Loucy (cell line): ENCODE measurements at regions not wholly inside any gene's neighbourhood (a gene's known extent, or its start where the extent isn't known, plus 50 kb on each side); places are given as distances from the start of the nearest gene placed in this dataset.

Source experiments
- H2AFZ ChIP-seq: fragments of 200-600 bp; sonication (generic); 2 replicates; pipeline ENCODE4 v1.6.0; 2016; ENCODE audit warnings: antibody characterized with exemption, mild to moderate bottlenecking, low read length, moderate library complexity
- H3F3A ChIP-seq: fragments of 200-600 bp; 2 replicates; pipeline ENCODE4 v1.6.0; 2016; ENCODE audit warnings: antibody characterized with exemption, low read depth, mild to moderate bottlenecking
- H3K27me3 ChIP-seq: fragments of 200-600 bp; sonication (generic); 2 replicates; pipeline ENCODE4 v1.6.1; 2014; ENCODE audit warnings: low read length, mild to moderate bottlenecking; ENCODE audit not compliant: insufficient read depth, poor library complexity, severe bottlenecking
- H3K36me3 ChIP-seq: fragments of 200-600 bp; sonication (generic); 2 replicates; pipeline ENCODE4 v1.6.1; 2016; ENCODE audit warnings: low read length; ENCODE audit not compliant: insufficient read depth
- H3K4me1 ChIP-seq: fragments of 200-600 bp; sonication (generic); 2 replicates; pipeline ENCODE4 v1.5.1; 2014; ENCODE audit warnings: low read length, mild to moderate bottlenecking; ENCODE audit not compliant: insufficient read depth, poor library complexity, severe bottlenecking
- H3K4me2 ChIP-seq: fragments of 200-600 bp; sonication (generic); 2 replicates; pipeline ENCODE4 v1.6.0; 2014; ENCODE audit warnings: antibody characterized with exemption, low read length, low read depth, mild to moderate bottlenecking; ENCODE audit not compliant: poor library complexity, severe bottlenecking
- H3K4me3 ChIP-seq: fragments of 200-600 bp; sonication (generic); 2 replicates; pipeline ENCODE4 v1.5.1; 2014; ENCODE audit warnings: low read length, mild to moderate bottlenecking, mixed read lengths; ENCODE audit not compliant: poor library complexity, severe bottlenecking
- H3K79me2 ChIP-seq: fragments of 200-600 bp; sonication (generic); 2 replicates; pipeline ENCODE4 v1.6.1; 2014; ENCODE audit warnings: low read length; ENCODE audit not compliant: insufficient read depth
- H3K9ac ChIP-seq: fragments of 200-600 bp; sonication (generic); 2 replicates; pipeline ENCODE4 v1.6.0; 2014; ENCODE audit warnings: mild to moderate bottlenecking, low read depth, low read length, moderate library complexity; ENCODE audit not compliant: poor library complexity, severe bottlenecking
- H3K9me2 ChIP-seq: fragments of 200-600 bp; sonication (generic); replicated peaks from 2 replicates; pipeline ENCODE4 v1.6.1; 2016; ENCODE audit warnings: low read depth, low read length, mixed read lengths
- H3K9me3 ChIP-seq: fragments of 200-600 bp; sonication (generic); 2 replicates; pipeline ENCODE4 v1.6.1; 2014; ENCODE audit warnings: mild to moderate bottlenecking, antibody characterized with exemption, low read length, low read depth; ENCODE audit not compliant: insufficient read depth
- H4K20me1 ChIP-seq: fragments of 200-600 bp; sonication (generic); 2 replicates; pipeline ENCODE4 v1.6.0; 2014; ENCODE audit warnings: antibody characterized with exemption, low read length, mild to moderate bottlenecking; ENCODE audit not compliant: insufficient read depth, poor library complexity, severe bottlenecking
- CTCF ChIP-seq: fragments of 200-600 bp; sonication (generic); conservative IDR thresholded peaks from 2 replicates; pipeline ENCODE4 v1.5.1; 2014; ENCODE audit warnings: mild to moderate bottlenecking, antibody characterized with exemption, low read length
- EZH2phosphoT487 ChIP-seq: fragments of 200-600 bp; IDR thresholded peaks from 2 replicates; pipeline ENCODE4 v1.6.1; 2018; ENCODE audit warnings: antibody characterized with exemption, mild to moderate bottlenecking, moderate library complexity, borderline replicate concordance

- Histone ChIP-seq H3K9me2 (no peaks in the 10 kb centered on the region), H3F3A (no peaks in the 10 kb centered on the region), H4K20me1 (no peaks in the 10 kb centered on the region), H3K36me3 (no peaks in the 10 kb centered on the region), H3K27me3 (no peaks in the 10 kb centered on the region), H3K79me2 (no peaks in the 10 kb centered on the region), H2AFZ (no peak overlapping the region), H3K4me2 (no peak overlapping the region), H3K4me3 (no peak overlapping the region), H3K4me1 (no peaks in the 10 kb centered on the region), H3K9me3 (no peaks in the 10 kb centered on the region), H3K9ac (peak overlapping the region; percentile 15)
- TF ChIP-seq CTCF (no peak), EZH2phosphoT487 (no peak)
Observed at GRCh38 chr2:10235099-10235908, 67.4 kb upstream of the HPCAL1 start.

- Histone ChIP-seq H2AFZ (no peak overlapping the region), H3K4me1 (no peaks in the 10 kb centered on the region), H3F3A (no peaks in the 10 kb centered on the region), H3K79me2 (no peaks in the 10 kb centered on the region), H3K9me3 (no peaks in the 10 kb centered on the region), H4K20me1 (no peaks in the 10 kb centered on the region), H3K4me2 (no peak overlapping the region), H3K9me2 (no peaks in the 10 kb centered on the region), H3K36me3 (no peaks in the 10 kb centered on the region), H3K9ac (no peak overlapping the region), H3K27me3 (no peaks in the 10 kb centered on the region), H3K4me3 (no peak overlapping the region)
- TF ChIP-seq EZH2phosphoT487 (no peak), CTCF (no peak)
Observed at GRCh38 chr2:10235909-10236550, 66.7 kb upstream of the HPCAL1 start.

GRCh38 chr2:10236571-10237391 is 65.9 kb upstream of the HPCAL1 start:
- H3K4me3 ChIP-seq, result no peak overlapping the region
- no peak overlapping the region for H3K4me2 ChIP-seq
- no peaks in the 10 kb centered on the region for H3K4me1 ChIP-seq
- H3K79me2 ChIP-seq, result no peaks in the 10 kb centered on the region
- no peaks in the 10 kb centered on the region for H3K9me3 ChIP-seq
- H3K9ac ChIP-seq, result no peak overlapping the region
- no peak overlapping the region for H2AFZ ChIP-seq
- no peaks in the 10 kb centered on the region for H3K36me3 ChIP-seq
- TF ChIP-seq CTCF (no peak), EZH2phosphoT487 (no peak)
- no peaks in the 10 kb centered on the region for H3F3A ChIP-seq
- H3K27me3 ChIP-seq, result no peaks in the 10 kb centered on the region
- H4K20me1 ChIP-seq, result no peaks in the 10 kb centered on the region
- no peaks in the 10 kb centered on the region for H3K9me2 ChIP-seq
